Adrenal gland (tissue), 5 donors: ENCODE measurements at regions not wholly inside any gene's neighbourhood (a gene's known extent, or its start where the extent isn't known, plus 50 kb on each side); places are given as distances from the start of the nearest gene placed in this dataset.

ENCODE experiments used
- POLR2A ChIP-seq, 2 donors: fragments of 450-650 bp; IDR thresholded peaks; one replicate each; pipeline ENCODE4 v1.6.1; 2017; ENCODE audit warnings: antibody characterized with exemption in 2 of 2, mild to moderate bottlenecking in 2 of 2, moderate library complexity in 1 of 2
- TF ChIP-seq, protein P1 (sequence below), 6 experiments: fragments of 450-650 bp in 4 of 6; fragments of 200-600 bp in 2 of 6; sonication (generic) in 1 of 6; IDR thresholded peaks; 1 replicate in 5 of 6; 2 replicates in 1 of 6; pipeline versions ENCODE4 v1.5.1 to v1.8.0; 2016 to 2021; ENCODE audit warnings: antibody characterized with exemption in 6 of 6, mild to moderate bottlenecking in 2 of 6, moderate library complexity in 1 of 6
- donor health status: DM: no; HTN: no; CAD: no.

DNA sequence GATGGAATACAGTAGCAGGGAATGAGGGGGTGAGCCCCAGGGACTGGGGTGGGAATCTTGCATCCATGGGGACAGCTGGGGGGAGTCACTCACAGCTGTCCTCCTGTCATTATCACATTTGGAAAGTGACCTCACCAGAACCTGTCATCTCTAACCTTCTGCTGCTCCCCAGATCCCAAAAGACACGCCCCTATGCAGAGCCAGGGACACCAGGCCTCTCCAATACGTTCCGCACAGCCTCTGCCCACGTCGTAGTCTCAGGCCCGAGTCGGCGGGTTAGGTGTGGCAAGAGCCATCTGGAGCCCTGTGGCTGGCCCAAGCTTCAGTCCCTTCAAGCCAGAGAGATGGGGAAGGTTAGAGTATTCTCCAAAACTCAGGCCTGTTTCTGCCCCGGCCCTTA, 214.3 kb downstream of the ENGASE start:
- TF ChIP-seq, protein P1, sequence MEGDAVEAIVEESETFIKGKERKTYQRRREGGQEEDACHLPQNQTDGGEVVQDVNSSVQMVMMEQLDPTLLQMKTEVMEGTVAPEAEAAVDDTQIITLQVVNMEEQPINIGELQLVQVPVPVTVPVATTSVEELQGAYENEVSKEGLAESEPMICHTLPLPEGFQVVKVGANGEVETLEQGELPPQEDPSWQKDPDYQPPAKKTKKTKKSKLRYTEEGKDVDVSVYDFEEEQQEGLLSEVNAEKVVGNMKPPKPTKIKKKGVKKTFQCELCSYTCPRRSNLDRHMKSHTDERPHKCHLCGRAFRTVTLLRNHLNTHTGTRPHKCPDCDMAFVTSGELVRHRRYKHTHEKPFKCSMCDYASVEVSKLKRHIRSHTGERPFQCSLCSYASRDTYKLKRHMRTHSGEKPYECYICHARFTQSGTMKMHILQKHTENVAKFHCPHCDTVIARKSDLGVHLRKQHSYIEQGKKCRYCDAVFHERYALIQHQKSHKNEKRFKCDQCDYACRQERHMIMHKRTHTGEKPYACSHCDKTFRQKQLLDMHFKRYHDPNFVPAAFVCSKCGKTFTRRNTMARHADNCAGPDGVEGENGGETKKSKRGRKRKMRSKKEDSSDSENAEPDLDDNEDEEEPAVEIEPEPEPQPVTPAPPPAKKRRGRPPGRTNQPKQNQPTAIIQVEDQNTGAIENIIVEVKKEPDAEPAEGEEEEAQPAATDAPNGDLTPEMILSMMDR (IDR thresholded peaks at IDR 0.05) = no peak
- no peak for TF ChIP-seq POLR2A (IDR thresholded peaks at IDR 0.05)
